Muscle of leg (tissue), 3 donors: ENCODE measurements at regions not wholly inside any gene's neighbourhood (a gene's known extent, or its start where the extent isn't known, plus 50 kb on each side); places are given as distances from the start of the nearest gene placed in this dataset.

Source experiments
- DNase-seq: peaks from one replicate; pipeline ENCODE4 v3.0.0; 2013
- H3K27ac ChIP-seq: one replicate; pipeline ENCODE4 v1.5.1; 2013; ENCODE audit warnings: mild to moderate bottlenecking, low read length, control low read depth
- H3K27me3 ChIP-seq: one replicate; pipeline ENCODE4 v1.6.1; 2013; ENCODE audit warnings: low read length; ENCODE audit not compliant: control insufficient read depth, insufficient read depth
- H3K36me3 ChIP-seq: one replicate; pipeline ENCODE4 v1.6.1; 2013; ENCODE audit warnings: low read length; ENCODE audit not compliant: control insufficient read depth, insufficient read depth
- H3K4me1 ChIP-seq: one replicate; pipeline ENCODE4 v1.6.1; 2013; ENCODE audit warnings: low read length; ENCODE audit not compliant: control insufficient read depth, insufficient read depth
- H3K4me3 ChIP-seq: one replicate; pipeline ENCODE4 v1.5.1; 2013; ENCODE audit warnings: low read length, control low read depth
- H3K9me3 ChIP-seq: replicated peaks from 2 replicates; pipeline ENCODE4 v1.6.1; 2013; ENCODE audit warnings: low read depth, low read length; ENCODE audit not compliant: control insufficient read depth
- WGBS: methylation state at CpG from one replicate; pipeline ENCODE4 v1.1.5; 2013; ENCODE audit warnings: missing lambda C conversion rate; ENCODE audit not compliant: insufficient coverage; 5-methylcytosine and 5-hydroxymethylcytosine counted together

DNA sequence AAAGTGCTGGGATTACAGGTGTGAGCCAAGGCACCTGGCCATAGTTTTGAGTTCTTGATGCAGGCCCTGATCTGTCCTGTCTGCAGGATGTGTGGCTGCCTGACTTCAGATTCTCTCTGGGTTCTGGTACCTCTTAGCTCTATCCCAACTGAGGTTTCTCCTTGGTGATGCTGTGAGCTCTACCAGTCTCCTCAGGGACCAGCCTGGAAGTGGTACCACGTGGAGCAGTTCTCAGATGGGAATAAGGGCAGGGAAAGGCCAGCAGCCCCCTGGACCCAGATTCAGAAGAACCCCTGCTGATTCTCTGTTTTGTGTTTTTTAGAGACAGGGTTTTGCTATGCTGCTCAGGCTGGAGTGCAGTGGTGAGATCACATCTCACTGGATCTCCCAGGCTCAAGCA lies 85.0 kb upstream of the HELT start:
- DNase-seq = no peak
- no peak overlapping the region for H3K4me3 ChIP-seq
- no peaks in the 10 kb centered on the region for H3K9me3 ChIP-seq
- no peaks in the 10 kb centered on the region for H3K4me1 ChIP-seq
- 50% methylated on average over 1 of the region's 1 CpG for whole genome bisulfite sequencing
- no peak overlapping the region for H3K27ac ChIP-seq
- H3K27me3 ChIP-seq = peaks cover 2% of the 10 kb centered on the region
- no peaks in the 10 kb centered on the region for H3K36me3 ChIP-seq

DNA sequence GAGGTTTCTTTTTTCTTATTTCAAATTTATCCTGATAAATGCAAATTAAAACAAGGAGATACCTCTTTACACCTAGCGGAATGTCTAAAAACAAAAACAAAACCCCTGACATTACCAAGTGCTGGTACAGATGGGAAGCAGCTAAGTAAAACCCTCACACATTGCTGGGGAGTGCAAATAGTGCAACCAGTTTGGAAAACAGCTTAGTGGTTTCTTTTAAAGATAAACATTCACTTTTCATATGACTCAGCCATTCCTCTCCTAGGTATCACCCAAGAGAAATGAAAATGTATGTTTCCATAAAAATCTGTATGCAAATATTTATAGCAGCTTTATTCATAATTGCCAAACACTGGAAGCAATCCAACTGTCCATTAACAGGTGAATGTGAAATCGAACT lies 84.1 kb upstream of the HELT start:
- no peak for DNase-seq
- Histone ChIP-seq H3K9me3 (no peaks in the 10 kb centered on the region), H3K36me3 (no peaks in the 10 kb centered on the region), H3K4me3 (no peak overlapping the region), H3K27me3 (peaks cover 2% of the 10 kb centered on the region), H3K27ac (no peak overlapping the region), H3K4me1 (no peaks in the 10 kb centered on the region)
- no CpG with 5 or more reads among the region's 2 CpGs for WGBS

DNA sequence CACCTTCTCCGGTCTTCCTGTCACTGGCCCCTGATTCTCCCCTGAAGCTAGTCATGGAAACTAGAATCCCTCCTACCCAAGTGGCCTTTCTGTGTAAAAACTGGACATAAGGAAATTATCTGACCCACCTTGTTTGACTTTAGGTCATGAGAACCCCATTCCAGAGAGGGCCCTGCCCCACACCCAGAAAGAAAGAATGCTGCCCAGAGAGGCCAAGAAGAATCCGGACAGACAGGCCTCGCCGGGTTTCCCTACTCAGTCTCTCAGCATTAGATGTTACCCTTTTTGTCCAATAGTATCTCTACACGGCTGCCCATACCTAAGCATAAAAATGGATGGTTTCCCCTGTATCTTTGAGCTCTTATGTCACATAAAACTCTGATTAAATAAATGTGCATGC lies 83.3 kb upstream of the HELT start:
- Histone ChIP-seq H3K36me3 (no peaks in the 10 kb centered on the region), H3K4me3 (no peak overlapping the region), H3K9me3 (no peaks in the 10 kb centered on the region), H3K27ac (no peak overlapping the region), H3K27me3 (peaks cover 2% of the 10 kb centered on the region), H3K4me1 (no peaks in the 10 kb centered on the region)
- 60% methylated on average over 1 of the region's 5 CpGs for WGBS
- DNase-seq = no peak

DNA sequence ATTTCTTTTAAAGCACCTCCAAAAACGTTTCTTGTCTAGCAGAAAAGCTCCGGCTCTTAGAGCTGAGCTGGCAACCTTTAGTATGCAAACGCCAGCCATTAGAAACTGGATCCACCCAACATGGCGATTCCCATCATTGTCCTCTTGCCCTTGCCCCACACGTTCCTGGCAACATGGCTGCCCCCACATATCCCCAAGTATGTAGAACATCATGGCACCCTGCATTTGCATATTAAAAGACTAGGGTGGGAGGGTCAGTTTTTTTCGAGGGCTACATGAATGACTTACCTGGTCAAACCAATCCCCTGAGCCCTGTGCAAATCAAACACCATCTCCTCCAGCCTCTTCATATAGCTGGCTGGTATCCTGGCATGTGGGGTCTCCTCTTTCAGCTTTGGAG lies 82.2 kb upstream of the HELT start:
- no peak for DNase-seq
- no peak overlapping the region for H3K4me3 ChIP-seq
- no peaks in the 10 kb centered on the region for H3K9me3 ChIP-seq
- H3K27me3 ChIP-seq = peaks cover 2% of the 10 kb centered on the region
- WGBS = 93% methylated on average over 2 of the region's 6 CpGs
- no peaks in the 10 kb centered on the region for H3K4me1 ChIP-seq
- no peak overlapping the region for H3K27ac ChIP-seq
- no peaks in the 10 kb centered on the region for H3K36me3 ChIP-seq

DNA sequence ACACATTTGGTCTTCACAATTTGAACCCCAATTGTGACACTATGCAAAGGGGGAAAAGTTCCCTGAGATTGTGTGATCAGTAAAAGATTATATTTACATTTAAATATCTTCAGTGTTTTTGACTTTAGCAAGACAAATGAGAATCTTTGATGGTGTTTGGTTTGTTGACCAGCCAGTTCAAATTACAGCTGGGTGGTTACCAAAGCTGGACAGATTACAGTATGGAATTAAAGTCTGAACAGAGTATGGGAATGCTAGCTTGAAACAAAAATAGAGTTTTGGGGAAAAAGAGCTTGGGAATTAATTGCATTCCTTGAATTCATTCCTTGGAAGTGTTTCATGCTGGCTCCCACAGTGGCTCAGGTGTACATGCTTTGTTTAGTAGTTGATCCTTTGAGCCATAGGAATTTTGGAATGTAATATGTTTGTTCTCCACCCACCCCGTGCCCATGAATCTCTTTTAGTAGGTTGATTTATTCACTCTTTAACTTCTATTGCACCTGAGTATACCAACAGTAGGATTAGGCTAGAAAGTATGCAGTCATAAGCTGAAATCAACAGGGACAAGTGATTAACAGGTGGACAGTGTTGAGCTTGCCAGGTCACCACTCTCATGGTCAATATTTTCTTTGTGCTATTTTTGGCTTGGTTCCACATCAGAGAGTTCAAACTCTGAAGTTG lies 81.1 kb upstream of the HELT start:
- Histone ChIP-seq H3K4me1 (no peaks in the 10 kb centered on the region), H3K27me3 (peaks cover 2% of the 10 kb centered on the region), H3K27ac (no peak overlapping the region), H3K9me3 (no peaks in the 10 kb centered on the region), H3K4me3 (no peak overlapping the region), H3K36me3 (no peaks in the 10 kb centered on the region)
- WGBS = no CpG with 5 or more reads among the region's 1 CpG
- DNase-seq = no peak

DNA sequence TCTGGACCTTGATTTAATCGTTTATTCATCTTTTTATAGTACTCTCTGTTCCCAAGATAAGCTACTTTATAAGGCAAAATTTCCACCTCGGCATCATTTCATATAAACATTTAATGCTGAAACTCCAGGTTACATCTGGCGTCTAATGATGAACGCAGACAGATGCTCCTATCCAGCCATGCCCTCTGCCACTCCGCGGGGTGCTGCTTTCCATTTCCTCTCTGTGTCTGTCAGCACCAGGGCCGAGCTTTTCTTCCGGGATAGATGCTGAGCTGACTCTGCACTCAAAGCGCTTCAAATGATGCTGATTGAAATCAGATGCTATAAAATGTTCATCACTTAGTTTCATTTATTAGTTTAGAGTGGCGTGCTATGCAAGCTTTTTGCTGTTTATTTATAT lies 80.5 kb upstream of the HELT start:
- no peak overlapping the region for H3K4me3 ChIP-seq
- H3K9me3 ChIP-seq = no peaks in the 10 kb centered on the region
- H3K4me1 ChIP-seq = no peaks in the 10 kb centered on the region
- H3K36me3 ChIP-seq = no peaks in the 10 kb centered on the region
- peaks cover 2% of the 10 kb centered on the region for H3K27me3 ChIP-seq
- no peak overlapping the region for H3K27ac ChIP-seq
- DNase-seq = no peak
- WGBS = 26% methylated on average over 6 of the region's 10 CpGs

DNA sequence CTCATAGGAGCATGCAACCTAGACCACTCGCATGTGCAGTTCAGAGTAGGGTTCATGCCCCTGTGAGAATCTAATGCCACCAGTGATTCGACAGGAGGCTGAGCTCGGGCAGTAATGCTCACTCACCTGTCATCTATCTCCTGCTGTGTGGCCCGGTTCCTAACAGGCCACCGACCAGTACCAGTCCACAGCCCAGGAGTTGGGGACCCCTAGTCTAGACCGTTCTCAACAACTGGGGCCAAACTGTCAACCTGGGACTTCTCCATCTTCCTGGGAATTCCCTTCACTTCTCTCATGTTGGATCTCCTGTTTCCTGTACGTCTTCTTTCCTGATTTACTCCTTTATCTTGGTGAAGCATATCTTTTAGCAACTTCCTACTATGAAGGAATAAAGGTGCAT lies 79.4 kb upstream of the HELT start:
- no peak overlapping the region for H3K27ac ChIP-seq
- 93% methylated on average over 3 of the region's 7 CpGs for WGBS
- DNase-seq = no peak
- no peaks in the 10 kb centered on the region for H3K9me3 ChIP-seq
- no peak overlapping the region for H3K4me3 ChIP-seq
- peaks cover 2% of the 10 kb centered on the region for H3K27me3 ChIP-seq
- H3K4me1 ChIP-seq = no peaks in the 10 kb centered on the region
- no peaks in the 10 kb centered on the region for H3K36me3 ChIP-seq

DNA sequence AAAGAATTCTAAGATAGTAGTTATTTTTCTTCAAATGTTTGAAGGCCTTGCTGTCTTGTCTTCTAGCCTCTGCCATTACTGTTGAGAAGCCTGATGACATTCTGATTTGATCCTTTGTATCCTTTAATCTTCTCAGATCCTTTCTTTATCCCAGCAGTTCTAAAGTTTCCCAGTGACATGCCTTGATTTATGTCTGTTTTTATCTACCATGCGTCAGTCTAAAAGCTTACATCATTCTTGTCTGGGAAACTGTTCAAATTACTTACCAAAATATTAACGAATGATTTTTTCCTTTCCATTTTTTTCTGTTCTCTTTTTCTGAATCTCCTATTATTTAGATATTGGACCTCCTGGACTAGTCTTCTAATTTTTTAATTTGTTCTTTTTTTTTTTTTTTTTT lies 78.3 kb upstream of the HELT start:
- H3K36me3 ChIP-seq = no peaks in the 10 kb centered on the region
- DNase-seq = no peak
- no peak overlapping the region for H3K27ac ChIP-seq
- no peaks in the 10 kb centered on the region for H3K4me1 ChIP-seq
- no peak overlapping the region for H3K4me3 ChIP-seq
- no peaks in the 10 kb centered on the region for H3K9me3 ChIP-seq
- H3K27me3 ChIP-seq = no peaks in the 10 kb centered on the region
- WGBS = no CpG with 5 or more reads among the region's 2 CpGs

DNA sequence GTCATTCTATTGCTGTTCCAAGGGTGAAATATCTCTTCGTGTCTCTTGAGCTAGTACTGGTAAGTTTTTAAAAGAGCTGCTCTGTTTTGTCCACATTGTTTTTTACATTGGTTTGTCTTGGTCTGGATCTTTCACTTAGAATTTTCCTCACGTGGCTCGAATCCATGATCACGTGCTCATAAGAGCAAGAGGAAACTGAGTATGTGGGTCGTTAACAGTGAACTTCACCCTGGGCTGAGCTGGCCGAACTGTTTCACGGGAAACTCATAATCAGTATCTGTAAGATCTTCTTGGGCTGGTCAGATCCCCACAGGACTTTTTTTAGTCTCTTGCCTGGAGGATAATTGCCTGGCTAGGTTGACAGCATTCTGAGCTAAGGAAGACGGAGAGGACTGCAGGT lies 77.8 kb upstream of the HELT start:
- Histone ChIP-seq H3K27ac (no peak overlapping the region), H3K36me3 (no peaks in the 10 kb centered on the region), H3K9me3 (no peaks in the 10 kb centered on the region), H3K4me3 (no peak overlapping the region), H3K27me3 (no peaks in the 10 kb centered on the region), H3K4me1 (no peaks in the 10 kb centered on the region)
- DNase-seq = no peak
- WGBS = 74% methylated on average over 6 of the region's 8 CpGs

DNA sequence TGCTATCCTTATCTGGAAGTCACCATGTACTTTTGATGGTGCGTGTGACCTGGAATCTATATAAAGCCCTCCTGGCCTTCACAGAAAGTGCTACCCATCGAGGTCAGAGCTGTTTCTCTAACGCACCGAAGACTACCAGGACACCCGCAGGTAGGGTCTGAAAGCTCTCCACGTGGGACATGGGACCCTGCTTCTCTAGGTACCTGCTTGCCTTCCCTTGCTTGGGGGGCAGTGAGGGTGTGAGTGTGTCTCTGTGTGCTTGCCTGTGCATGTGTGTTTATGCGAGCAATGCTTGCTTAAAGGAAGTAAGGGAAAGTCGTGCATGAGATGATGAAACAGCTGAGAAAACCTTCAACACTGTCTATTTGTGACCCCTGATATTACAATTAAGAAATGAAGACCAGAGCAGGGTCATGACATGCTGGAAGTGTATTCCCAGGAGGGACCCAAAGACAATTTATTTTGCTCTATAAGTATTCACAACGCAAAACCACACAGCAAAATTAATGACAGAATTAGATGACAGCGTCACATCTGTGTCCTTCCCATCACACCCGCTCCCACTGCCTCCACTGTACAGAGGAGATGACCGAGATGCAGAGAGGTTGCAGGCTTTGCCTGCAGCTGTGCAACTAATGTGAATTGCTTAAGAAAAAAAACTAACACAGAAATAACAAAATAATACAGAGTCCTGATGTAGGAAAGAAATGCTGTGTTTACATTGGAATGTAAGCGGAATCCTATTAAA lies 76.4 kb upstream of the HELT start:
- H3K27me3 ChIP-seq = no peaks in the 10 kb centered on the region
- no peak overlapping the region for H3K4me3 ChIP-seq
- 67% methylated on average over 5 of the region's 13 CpGs for WGBS
- H3K27ac ChIP-seq = no peak overlapping the region
- no peaks in the 10 kb centered on the region for H3K9me3 ChIP-seq
- no peaks in the 10 kb centered on the region for H3K4me1 ChIP-seq
- no peak for DNase-seq
- H3K36me3 ChIP-seq = no peaks in the 10 kb centered on the region
